Astrocyte (in vitro differentiated cells and primary cell): ENCODE measurements at regions not wholly inside any gene's neighbourhood (a gene's known extent, or its start where the extent isn't known, plus 50 kb on each side); places are given as distances from the start of the nearest gene placed in this dataset.

Source experiments
- DNase-seq: peaks from one replicate; pipeline ENCODE4 v3.0.0-alpha.2; 2010; ENCODE audit warnings: low read depth
- FAIRE-seq: peaks from 2 replicates; lab custom pipeline; 2011; peaks lifted over from hg19 to GRCh38; lab: Jason Lieb, UNC
- H2AFZ ChIP-seq: 2 replicates; pipeline ENCODE4 v1.6.0; 2012; ENCODE audit warnings: low read depth, low read length, inconsistent platforms
- H3K27ac ChIP-seq: 2 replicates; pipeline ENCODE4 v1.5.1; 2011; ENCODE audit warnings: low read depth, low read length, inconsistent platforms
- H3K27me3 ChIP-seq: 2 replicates; pipeline ENCODE4 v1.6.0; 2011; ENCODE audit warnings: low read length, inconsistent platforms; ENCODE audit not compliant: insufficient read depth
- H3K36me3 ChIP-seq: 2 replicates; pipeline ENCODE4 v1.5.1; 2011; ENCODE audit warnings: low read length, inconsistent platforms; ENCODE audit not compliant: insufficient read depth
- H3K4me1 ChIP-seq: 2 replicates; pipeline ENCODE4 v1.5.1; 2011; ENCODE audit warnings: low read length, inconsistent platforms; ENCODE audit not compliant: insufficient read depth
- H3K4me2 ChIP-seq: 2 replicates; pipeline ENCODE4 v1.6.0; 2012; ENCODE audit warnings: low read length, inconsistent platforms
- H3K4me3 ChIP-seq: 2 replicates; pipeline ENCODE4 v1.5.1; 2011; ENCODE audit warnings: low read depth, mild to moderate bottlenecking, low read length, inconsistent platforms; ENCODE audit not compliant: insufficient read depth
- H3K79me2 ChIP-seq: 2 replicates; pipeline ENCODE4 v1.6.0; 2012; ENCODE audit warnings: mild to moderate bottlenecking, low read length, inconsistent platforms; ENCODE audit not compliant: insufficient read depth
- H3K9ac ChIP-seq: 2 replicates; pipeline ENCODE4 v1.6.0; 2012; ENCODE audit warnings: mild to moderate bottlenecking, low read length, inconsistent platforms
- H3K9me3 ChIP-seq: 2 replicates; pipeline ENCODE4 v1.5.1; 2012; ENCODE audit warnings: low read depth, mild to moderate bottlenecking, low read length, inconsistent platforms; ENCODE audit not compliant: insufficient read depth
- H4K20me1 ChIP-seq: 2 replicates; pipeline ENCODE4 v1.6.0; 2012; ENCODE audit warnings: low read length, inconsistent platforms; ENCODE audit not compliant: insufficient read depth
- H3K27ac Mint-ChIP-seq: one replicate; pipeline ENCODE4 v1.8.0; 2021; ENCODE audit warnings: mild to moderate bottlenecking, mixed read lengths; ENCODE audit not compliant: unreplicated experiment
- H3K27me3 Mint-ChIP-seq: one replicate; pipeline ENCODE4 v1.8.0; 2021; ENCODE audit warnings: low read depth, mixed read lengths; ENCODE audit not compliant: unreplicated experiment
- H3K36me3 Mint-ChIP-seq: one replicate; pipeline ENCODE4 v1.8.0; 2021; ENCODE audit warnings: low read depth, mixed read lengths; ENCODE audit not compliant: unreplicated experiment
- H3K4me1 Mint-ChIP-seq: one replicate; pipeline ENCODE4 v1.8.0; 2021; ENCODE audit warnings: low read depth, mixed read lengths; ENCODE audit not compliant: unreplicated experiment
- H3K4me3 Mint-ChIP-seq: one replicate; pipeline ENCODE4 v1.8.0; 2021; ENCODE audit warnings: mild to moderate bottlenecking, moderate library complexity, mixed read lengths; ENCODE audit not compliant: unreplicated experiment
- H3K9me3 Mint-ChIP-seq: one replicate; pipeline ENCODE4 v1.8.0; 2021; ENCODE audit warnings: mild to moderate bottlenecking, mixed read lengths; ENCODE audit not compliant: unreplicated experiment
- EZH2 ChIP-seq: IDR thresholded peaks from 2 replicates; pipeline ENCODE4 v1.6.1; 2012; ENCODE audit warnings: mild to moderate bottlenecking, low read length, inconsistent platforms; ENCODE audit not compliant: insufficient read depth
- TF ChIP-seq, protein P1 (sequence below): IDR thresholded peaks from 2 replicates; pipeline ENCODE4 v1.5.1; 2011; ENCODE audit warnings: low read depth, mild to moderate bottlenecking, inconsistent platforms, low read length, moderate library complexity; ENCODE audit not compliant: insufficient read depth

DNA sequence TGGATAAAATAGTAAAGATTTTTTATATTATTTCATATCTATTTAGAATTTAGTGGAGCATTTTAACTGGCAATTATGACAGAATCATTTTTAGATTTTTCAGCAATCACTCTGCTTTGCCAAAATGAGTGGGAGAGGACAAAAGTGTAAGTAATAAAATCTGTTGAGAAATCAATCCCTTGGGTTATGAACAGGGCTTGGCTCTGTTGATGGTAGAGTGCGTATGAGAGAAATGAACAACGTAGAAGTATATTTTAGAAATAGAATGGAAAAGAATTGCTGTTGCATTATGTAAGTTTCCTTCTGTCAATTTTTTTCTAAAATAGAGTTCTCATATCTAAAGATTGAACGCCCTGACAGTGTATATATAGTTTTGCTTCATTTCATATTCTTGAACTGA, 154.1 kb upstream of the PRDM9 start:
- Histone ChIP-seq H3K27ac (no peak overlapping the region), H3K79me2 (no peaks in the 10 kb centered on the region), H2AFZ (no peak overlapping the region), H3K9ac (no peak overlapping the region), H3K36me3 (no peaks in the 10 kb centered on the region), H3K4me3 (no peak overlapping the region), H3K4me1 (no peaks in the 10 kb centered on the region), H3K4me2 (no peak overlapping the region), H3K9me3 (no peaks in the 10 kb centered on the region), H4K20me1 (no peaks in the 10 kb centered on the region), H3K27me3 (no peaks in the 10 kb centered on the region)
- Mint-ChIP-seq H3K9me3 (no peaks in the 10 kb centered on the region), H3K36me3 (no peaks in the 10 kb centered on the region), H3K4me1 (no peaks in the 10 kb centered on the region), H3K27me3 (no peaks in the 10 kb centered on the region), H3K27ac (no peak overlapping the region), H3K4me3 (no peak overlapping the region)
- no peak for DNase-seq
- no peak for TF ChIP-seq EZH2
- TF ChIP-seq, protein P1, sequence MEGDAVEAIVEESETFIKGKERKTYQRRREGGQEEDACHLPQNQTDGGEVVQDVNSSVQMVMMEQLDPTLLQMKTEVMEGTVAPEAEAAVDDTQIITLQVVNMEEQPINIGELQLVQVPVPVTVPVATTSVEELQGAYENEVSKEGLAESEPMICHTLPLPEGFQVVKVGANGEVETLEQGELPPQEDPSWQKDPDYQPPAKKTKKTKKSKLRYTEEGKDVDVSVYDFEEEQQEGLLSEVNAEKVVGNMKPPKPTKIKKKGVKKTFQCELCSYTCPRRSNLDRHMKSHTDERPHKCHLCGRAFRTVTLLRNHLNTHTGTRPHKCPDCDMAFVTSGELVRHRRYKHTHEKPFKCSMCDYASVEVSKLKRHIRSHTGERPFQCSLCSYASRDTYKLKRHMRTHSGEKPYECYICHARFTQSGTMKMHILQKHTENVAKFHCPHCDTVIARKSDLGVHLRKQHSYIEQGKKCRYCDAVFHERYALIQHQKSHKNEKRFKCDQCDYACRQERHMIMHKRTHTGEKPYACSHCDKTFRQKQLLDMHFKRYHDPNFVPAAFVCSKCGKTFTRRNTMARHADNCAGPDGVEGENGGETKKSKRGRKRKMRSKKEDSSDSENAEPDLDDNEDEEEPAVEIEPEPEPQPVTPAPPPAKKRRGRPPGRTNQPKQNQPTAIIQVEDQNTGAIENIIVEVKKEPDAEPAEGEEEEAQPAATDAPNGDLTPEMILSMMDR: no peak
- no peak for FAIRE-seq

DNA sequence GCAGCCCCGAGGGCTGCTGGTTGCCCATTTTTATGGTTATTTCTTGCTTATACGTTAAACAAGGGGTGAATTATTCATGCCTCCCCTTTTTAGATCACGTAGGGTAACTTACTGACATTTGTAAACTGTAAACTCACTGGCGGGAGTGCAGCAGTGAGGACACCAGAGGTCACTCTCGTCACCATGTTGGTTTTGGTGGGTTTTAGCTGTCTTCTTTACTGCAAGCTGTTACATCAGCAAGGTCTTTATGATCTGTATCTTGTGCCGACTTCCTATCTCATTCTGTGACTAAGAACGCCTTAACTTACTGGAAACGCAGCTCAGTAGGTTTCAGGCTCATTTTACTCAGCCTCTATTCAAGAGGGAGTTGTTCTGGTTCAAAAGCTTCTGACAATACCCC, 155.0 kb upstream of the PRDM9 start:
- DNase-seq (no peak), FAIRE-seq (no peak)
- Histone ChIP-seq H3K4me2 (no peak overlapping the region), H3K4me1 (no peaks in the 10 kb centered on the region), H3K9me3 (no peaks in the 10 kb centered on the region), H3K4me3 (no peak overlapping the region), H3K27ac (no peak overlapping the region), H3K9ac (no peak overlapping the region), H3K27me3 (no peaks in the 10 kb centered on the region), H3K36me3 (no peaks in the 10 kb centered on the region), H2AFZ (no peak overlapping the region), H3K79me2 (no peaks in the 10 kb centered on the region), H4K20me1 (no peaks in the 10 kb centered on the region)
- no peaks in the 10 kb centered on the region for H3K36me3 Mint-ChIP-seq
- TF ChIP-seq, protein P1: no peak
- no peak for TF ChIP-seq EZH2
- H3K4me1 Mint-ChIP-seq: no peaks in the 10 kb centered on the region
- no peak overlapping the region for H3K4me3 Mint-ChIP-seq
- no peak overlapping the region for H3K27ac Mint-ChIP-seq
- H3K27me3 Mint-ChIP-seq: no peaks in the 10 kb centered on the region
- no peaks in the 10 kb centered on the region for H3K9me3 Mint-ChIP-seq

DNA sequence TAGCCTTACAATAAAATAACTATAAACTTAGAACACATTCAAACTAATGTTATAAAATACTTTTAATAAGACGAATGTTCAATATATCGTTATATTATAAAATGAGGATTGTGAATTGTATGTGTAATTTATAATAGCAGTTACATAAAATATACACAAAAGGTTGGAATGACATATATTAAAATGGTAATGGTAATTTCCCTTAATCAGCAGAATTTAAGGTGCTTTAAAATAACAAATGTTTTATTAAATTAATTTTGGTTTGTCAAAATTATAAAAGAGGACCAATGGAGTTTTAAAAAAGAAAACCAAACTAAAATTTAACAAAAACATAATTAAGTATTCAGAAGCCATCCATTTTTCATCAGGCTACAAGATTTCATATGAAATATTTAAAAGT, 164.3 kb upstream of the PRDM9 start:
- no peaks in the 10 kb centered on the region for H4K20me1 ChIP-seq
- H3K27ac ChIP-seq: no peak overlapping the region
- Mint-ChIP-seq H3K9me3 (no peaks in the 10 kb centered on the region), H3K27me3 (no peaks in the 10 kb centered on the region), H3K4me3 (no peak overlapping the region), H3K36me3 (no peaks in the 10 kb centered on the region), H3K27ac (no peak overlapping the region), H3K4me1 (no peaks in the 10 kb centered on the region)
- no peaks in the 10 kb centered on the region for H3K36me3 ChIP-seq
- H2AFZ ChIP-seq: no peak overlapping the region
- no peaks in the 10 kb centered on the region for H3K27me3 ChIP-seq
- TF ChIP-seq EZH2: no peak
- TF ChIP-seq, protein P1: no peak
- H3K9me3 ChIP-seq: no peaks in the 10 kb centered on the region
- no peak for DNase-seq
- H3K79me2 ChIP-seq: no peaks in the 10 kb centered on the region
- H3K4me2 ChIP-seq: no peak overlapping the region
- H3K4me3 ChIP-seq: no peak overlapping the region
- no peak overlapping the region for H3K9ac ChIP-seq
- no peak for FAIRE-seq
- no peaks in the 10 kb centered on the region for H3K4me1 ChIP-seq
